Skeletal muscle cell (primary cell): ENCODE measurements at regions not wholly inside any gene's neighbourhood (a gene's known extent, or its start where the extent isn't known, plus 50 kb on each side); places are given as distances from the start of the nearest gene placed in this dataset.
A peak's percentile ranks its signal among the peaks of the same experiment; 100 is the strongest.
"Not testable (repeated sequence)": the region's sequence is repeated elsewhere in the genome, so short reads cannot be mapped to it uniquely, and the experiment has no call there.

ENCODE experiments used
- DNase-seq: peaks from one replicate; pipeline ENCODE4 v3.0.0-alpha.2; 2010; ENCODE audit warnings: low read depth
- H3K4me3 ChIP-seq: 2 replicates; pipeline ENCODE4 v1.5.1; 2011; ENCODE audit warnings: low read depth, mild to moderate bottlenecking, control low read depth, low read length, moderate library complexity

DNA sequence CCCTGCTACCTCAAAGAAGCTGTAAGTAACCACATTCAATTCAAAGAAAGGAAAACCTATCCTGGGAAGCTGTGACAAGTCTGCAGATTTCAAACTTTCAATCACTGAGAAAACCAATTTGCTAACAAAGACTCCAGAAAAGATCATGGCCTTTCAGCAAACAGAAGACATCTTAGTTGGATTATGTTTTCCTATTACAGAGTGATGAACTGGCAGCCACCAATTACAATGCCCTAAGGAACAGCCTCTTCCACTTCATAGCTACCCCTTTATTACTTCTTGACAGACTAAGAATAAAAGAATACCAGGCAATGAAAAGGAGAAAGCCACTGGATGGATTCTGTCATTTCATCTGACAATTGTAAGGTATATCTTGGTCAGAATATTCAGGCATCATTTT, 128.2 kb upstream of the RASEF start:
- DNase-seq = no peak
- no peak overlapping the region for H3K4me3 ChIP-seq

DNA sequence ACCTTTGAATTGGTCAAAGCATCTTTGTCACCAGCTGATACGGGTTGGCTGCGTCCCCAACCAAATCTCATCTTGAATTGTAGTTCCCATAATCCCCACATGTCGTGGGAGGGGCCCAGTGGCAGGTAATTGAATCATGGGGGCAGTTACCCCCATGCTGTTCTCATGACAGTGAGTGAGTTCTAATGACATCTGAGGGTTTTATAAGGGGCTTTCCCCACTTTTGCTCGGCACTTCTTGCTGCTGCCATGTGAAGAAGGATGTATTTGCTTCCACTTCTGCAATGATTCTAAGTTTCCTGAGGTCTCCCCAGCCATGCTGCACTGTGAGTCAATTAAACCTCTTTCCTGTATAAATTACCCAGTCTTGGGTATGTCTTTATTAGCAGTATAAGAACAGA, 126.1 kb upstream of the RASEF start:
- not testable (repeated sequence) for H3K4me3 ChIP-seq, DNase-seq

DNA sequence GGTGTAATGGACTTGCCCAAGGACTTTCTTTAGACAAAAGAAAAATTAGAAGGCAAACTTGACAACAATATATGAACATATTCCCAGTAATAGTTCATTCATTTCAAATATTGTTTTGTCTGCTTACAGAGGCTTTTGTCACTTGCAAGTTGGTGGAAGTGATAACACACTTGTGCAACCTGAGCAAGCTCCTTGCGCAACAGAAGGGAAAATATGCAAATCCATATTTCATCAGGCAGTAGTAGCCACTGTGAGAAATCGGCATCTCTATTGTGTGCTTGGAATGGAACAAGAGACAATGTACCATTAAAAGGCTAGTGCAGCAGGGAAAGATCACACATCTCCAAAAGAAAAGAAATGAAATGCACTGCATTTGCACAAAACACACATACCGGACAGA, 125.3 kb upstream of the RASEF start:
- H3K4me3 ChIP-seq = no peak overlapping the region
- no peak for DNase-seq

DNA sequence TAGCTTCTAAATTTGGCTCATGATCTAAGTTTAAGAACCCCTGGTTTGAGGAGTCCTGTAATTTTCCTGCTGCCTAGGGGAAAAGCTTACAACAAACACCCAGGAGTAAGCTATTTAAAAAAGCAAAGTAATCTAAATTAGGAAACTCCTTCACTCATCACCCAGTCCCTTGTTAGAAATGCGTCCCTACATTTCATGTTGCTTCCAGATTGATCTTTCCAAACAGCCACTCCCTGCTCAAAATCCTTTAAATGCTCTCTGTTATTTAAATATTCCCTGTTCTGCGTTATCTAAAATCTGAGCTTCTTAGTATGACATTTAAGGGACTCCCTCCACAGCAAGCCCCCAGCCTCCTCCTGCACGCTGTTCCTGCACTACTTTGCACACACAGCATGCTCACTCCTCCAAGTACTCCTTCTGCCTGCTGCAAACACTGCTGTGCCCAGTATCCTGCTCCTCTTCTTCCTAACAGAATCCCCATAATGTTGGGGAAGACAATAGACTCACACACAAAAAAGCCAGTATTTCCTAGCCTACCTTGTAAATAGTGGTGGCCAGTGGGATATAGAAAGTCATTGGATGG, 123.3 kb upstream of the RASEF start:
- no peak for DNase-seq
- H3K4me3 ChIP-seq = no peak overlapping the region

DNA sequence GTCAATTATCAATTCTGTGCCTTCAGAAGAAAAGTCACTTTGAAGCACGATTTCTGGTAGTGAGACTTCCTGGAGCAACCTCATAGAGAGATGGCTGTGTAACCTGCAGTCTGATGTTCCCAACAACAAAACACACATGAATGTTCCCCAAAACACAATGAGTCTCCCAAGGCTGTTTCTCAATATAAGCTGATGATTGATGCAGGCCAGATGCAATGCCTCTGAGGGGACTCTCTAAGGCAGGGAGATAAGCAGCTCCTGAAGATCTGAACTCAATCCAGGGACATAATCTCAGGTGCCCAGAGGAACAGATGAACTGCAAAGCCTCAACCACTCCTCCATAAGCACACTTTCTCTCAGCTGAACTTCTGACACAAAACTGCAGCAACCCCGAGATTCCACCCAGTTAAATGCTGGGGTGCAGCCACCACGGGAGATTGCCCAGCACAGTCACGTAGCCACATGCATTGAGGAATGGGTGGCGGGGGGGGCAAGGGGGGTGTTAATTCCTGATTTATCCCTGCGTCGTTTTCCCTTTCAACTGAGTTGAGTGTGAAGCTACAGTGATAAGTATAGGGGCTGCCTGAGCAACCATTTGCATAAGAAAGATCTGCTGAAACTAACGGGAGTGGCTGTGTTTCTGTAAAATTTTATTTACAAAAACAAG, 122.7 kb upstream of the RASEF start:
- no peak overlapping the region for H3K4me3 ChIP-seq
- DNase-seq = no peak

DNA sequence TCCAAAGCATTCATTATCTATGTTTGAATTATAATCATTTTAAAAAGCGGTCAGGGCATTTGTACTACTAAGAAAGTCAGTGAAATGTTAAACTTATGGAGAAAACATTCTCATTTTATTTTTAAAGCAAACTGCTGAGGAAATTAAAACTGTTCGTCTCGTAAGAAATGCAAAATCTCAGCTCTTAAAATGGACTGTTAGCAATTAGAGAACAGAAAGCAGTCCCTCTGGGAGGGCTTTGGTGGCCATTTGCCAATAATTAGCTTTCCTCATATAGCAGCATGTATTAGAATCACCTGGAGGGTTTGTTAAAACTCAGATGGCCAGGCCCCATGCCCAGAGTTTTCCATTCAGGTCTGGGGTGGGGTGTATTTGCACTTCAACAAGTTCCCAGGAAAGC, 120.7 kb upstream of the RASEF start:
- no peak for DNase-seq
- no peak overlapping the region for H3K4me3 ChIP-seq

DNA sequence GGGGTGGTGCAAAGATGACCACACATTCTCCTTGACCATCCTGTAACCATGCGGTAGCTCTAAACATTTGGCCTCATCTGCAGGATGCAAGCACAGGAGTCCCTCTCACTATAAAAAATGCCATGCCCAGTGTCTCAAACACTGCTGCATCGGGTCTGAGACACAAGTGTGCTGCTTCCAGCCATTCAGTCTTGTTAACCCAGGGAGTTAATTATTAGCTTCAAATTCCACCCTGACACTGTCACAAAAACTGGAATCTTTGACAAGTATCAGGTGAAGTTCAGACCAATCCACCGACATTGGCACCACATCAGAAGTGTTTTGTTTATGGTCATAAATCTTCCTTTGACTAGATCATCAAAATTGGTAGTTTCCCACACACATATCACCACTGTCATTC, 119.1 kb upstream of the RASEF start:
- DNase-seq = no peak
- no peak overlapping the region for H3K4me3 ChIP-seq

DNA sequence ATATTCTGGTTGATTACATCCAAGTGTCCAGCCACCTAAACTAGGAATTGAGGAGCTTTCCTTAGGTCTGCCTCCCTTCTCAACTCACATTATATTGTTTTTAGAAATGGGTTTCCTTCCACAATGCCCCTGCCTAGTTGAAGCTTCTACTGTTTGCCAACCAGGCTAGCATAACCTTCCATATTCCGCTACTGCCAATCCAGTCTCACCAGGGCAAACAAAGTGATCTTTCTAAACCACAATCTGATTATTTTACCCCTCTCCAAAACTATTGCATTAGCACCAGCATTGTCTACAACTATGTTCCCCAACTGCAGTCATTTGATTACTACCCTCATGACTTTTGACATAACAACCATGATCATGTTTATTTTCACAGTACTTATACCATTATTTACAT, 115.8 kb upstream of the RASEF start:
- DNase-seq = no peak
- H3K4me3 ChIP-seq = no peak overlapping the region

DNA sequence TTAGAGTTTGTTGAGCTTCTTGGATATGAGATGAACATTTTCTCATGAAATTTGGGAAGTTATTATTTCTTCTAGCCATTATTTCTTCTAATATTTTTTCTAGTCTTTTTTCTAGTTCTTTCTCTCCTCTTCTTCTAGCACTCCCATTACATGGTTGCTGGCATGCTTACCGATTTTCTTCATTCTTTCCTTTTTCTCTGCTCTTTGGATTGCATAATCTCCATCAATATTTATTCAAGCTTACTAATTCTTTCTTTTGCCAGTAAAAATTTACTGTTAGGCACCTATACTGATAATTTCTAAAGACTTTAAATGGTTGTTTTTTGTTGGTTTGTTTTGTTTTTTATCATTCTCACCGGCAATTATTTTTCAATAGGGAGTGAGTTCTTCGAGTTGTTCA, 114.8 kb upstream of the RASEF start:
- no peak for DNase-seq
- H3K4me3 ChIP-seq = no peak overlapping the region

DNA sequence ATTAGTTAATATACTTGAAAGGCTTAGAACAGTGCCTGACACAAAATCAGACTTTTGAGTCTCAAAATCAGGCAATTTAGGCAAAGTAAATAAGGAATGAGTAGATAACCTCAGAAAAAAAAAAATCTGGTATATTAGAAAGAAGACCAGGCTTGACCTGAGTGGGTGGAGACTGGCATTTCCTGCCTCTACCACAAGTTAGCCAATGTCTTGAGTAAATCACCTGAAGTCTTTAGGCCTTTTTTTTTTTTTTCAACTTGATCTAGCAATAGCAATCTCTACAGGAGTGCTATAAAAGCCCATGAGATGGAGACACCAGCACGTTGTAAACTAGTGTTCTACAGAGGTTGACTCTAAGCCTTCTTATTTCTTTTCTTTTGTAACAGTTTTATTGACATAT, 104.2 kb upstream of the RASEF start:
- no peak for DNase-seq
- H3K4me3 ChIP-seq = no peak overlapping the region

DNA sequence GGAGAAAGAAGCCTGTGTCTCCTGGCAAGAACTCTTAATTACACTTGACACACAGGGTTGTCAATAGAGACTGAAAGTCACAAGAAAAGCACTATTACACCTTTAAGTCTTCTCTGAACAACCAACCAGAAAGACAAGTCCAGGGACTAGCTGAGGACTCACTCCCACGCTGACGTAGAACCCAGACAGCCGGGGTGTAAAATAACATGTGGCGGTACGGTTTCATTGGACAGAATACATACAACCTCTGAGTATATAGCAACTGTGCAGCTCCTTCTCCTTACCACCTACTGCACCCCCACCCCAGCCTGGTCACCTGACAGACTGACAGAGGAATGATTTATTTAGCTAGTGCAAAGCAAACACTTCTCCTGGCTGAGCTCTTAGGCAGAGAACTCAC, 103.4 kb upstream of the RASEF start:
- H3K4me3 ChIP-seq = no peak overlapping the region
- no peak for DNase-seq

DNA sequence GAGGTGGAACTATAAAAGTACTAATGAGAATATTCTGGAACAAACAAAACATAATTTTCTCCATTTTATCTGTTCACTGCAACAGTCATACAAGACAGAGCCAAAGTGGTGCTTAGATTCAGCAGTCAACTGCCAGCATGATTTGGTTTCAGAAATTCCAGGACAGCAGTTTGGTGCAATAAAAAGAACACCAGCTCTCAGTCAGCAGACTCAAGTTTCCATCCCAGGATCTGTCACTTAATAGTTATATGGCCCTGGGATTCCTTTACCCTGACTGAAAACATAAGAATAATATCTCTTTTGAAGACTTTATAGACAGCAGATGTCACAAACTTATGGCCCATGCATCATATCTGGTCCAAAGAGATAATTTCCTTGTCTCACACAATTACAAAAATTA, 92.8 kb upstream of the RASEF start:
- no peak for DNase-seq
- H3K4me3 ChIP-seq = no peak overlapping the region

DNA sequence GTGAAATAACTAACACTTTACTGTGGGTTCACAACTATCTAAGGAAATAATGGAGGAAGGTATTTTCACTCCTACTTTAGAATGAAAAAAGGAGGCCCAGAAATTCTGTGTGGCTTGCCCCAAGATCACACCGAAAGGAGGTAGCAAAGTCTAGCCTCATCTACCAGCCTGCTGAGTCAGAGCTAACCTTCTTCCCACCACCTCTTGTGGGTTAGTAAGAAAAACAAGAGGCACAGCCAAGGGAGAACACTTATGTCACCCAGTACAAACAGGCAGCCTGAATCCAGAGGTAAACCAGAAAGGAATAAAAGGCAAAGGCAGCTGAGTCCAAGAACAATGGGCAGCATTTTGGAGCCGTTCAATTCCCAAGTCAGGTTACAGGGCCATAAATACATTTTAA, 91.9 kb upstream of the RASEF start:
- no peak overlapping the region for H3K4me3 ChIP-seq
- DNase-seq = peak; percentile 22

DNA sequence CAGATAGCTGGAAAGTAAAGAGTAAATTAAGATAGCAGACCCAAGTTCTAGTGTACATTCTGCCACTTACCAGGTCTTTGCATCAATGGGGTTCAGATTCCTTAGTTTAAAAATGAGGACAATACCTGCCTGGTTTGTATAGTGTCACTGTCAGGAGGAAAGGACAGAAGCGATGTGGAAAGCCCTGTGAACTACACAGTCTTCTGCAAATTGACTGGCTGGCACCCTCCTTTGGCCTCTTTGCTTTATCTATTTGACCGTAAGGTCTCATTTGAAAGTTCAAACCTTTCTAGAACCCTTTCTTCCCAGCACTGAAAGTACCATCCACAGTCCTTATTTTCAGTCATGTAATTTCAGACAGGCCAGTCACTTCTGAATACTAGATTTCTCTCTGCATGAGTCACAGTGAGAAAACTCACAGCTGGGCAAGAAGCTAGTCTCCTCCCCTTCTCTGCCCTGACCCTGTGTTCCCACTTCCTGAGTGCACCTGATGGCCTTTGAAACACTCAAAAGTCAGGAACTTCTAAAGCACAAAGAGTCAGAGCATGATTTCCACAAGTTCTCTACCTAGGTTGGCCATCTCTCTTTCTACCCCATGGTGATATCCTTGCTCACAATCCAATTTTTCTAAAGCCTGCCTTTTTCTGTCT, 91.3 kb upstream of the RASEF start:
- peak; percentile 31 for DNase-seq

DNA sequence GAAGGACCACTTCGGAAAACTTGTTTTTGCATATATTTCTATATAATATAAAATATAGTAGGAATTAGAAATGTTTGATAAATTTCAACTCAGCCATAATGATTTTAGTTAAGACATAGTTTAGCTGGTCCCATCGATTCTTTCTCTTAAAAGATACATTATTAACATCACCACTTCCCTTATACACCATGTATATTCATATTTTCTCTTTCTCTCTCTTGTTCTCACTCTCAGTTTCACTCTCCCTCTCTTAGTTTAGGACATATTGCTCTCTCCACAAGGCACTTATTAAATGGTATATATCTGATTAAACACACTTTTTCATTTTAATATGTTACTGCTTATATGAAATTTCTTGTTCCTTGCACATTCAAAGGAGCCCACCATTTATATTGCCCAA, 90.1 kb upstream of the RASEF start:
- DNase-seq = no peak
- no peak overlapping the region for H3K4me3 ChIP-seq

More for the DNA sequence above, 91.3 kb upstream of the RASEF start:
- no peak overlapping the region for H3K4me3 ChIP-seq

DNA sequence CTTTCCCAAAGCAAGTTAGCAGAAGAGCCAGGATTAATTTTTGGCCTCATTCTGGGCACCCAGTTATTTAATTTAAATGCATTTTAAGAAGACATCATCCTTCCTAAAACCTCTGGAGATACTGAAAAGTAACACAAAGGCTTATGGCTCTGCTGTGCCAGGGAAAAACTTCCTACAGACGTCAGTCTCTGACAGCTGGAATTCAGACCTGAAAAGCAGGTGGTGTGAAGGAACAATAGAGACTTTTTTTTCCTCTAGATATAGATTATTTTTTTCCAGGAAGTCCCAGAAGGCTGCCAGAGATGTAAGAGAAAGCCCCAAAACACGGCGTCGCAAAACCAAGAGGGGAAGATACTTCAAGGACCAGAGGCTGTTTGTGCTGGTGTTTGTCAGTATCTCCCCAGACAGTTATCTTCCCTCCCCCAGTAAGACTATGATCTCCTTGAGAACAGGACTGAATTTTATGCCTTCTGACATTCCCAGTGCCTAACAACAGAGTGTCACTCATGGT, 88.7 kb upstream of the RASEF start:
- DNase-seq = no peak
- no peak overlapping the region for H3K4me3 ChIP-seq

DNA sequence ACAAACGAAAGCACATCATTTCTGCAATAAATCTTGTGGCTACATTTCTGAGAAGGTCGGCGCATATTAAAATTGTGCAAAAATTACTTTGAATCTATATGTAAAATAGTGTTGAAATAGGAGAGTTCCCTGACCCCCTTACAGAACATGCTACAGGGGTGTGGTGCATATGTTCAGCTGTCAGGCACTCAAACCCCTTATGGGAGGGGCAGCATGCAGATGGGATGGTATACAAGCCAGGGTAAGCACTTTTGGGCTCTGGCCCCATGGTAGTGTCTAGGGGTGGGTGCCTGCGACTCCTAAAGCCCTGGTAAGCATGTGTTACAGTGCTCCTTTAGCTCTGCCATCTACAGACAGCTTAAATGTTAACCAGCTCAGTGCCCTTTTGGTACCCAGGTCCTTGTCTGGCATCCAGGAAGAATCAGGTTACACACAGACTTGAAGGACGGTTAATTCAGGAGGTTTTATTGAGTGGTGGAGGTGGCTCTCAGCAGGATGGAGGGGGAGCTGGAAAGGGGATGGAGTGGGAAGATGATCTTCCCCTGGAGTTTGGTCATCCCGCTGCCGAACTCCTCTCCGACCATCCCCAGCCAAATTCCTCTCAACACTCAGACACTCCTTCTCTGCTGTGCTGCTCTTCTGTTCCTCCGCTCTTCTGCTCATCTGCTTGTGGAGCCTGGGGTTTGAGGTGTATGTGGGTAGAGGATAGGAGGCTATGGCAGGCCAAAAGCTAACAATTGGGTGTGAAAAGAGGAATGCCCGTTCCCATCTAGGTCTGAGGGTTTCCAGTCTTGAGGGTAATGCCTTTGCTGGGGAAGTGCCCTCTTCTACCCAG, 84.6 kb upstream of the RASEF start:
- H3K4me3 ChIP-seq = no peak overlapping the region
- DNase-seq = no peak

DNA sequence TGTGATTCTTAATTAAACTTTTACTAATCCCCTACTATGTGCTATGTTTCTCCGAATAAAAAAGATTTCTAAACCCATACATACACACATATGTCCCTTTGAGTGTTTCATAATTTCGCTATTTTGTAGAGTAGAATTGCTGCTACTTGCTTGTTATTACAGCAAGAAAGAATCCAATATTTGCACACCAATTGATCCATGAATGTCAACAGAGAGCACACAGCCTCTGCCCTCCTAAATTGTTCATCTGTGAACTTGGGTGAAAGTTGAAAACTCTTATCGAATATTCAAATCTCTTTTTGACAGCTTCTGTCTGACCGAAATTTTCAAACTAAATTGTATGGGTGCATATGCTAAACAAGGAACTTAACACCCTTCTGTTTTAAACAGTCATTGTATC, 83.4 kb upstream of the RASEF start:
- DNase-seq = no peak
- H3K4me3 ChIP-seq = no peak overlapping the region

DNA sequence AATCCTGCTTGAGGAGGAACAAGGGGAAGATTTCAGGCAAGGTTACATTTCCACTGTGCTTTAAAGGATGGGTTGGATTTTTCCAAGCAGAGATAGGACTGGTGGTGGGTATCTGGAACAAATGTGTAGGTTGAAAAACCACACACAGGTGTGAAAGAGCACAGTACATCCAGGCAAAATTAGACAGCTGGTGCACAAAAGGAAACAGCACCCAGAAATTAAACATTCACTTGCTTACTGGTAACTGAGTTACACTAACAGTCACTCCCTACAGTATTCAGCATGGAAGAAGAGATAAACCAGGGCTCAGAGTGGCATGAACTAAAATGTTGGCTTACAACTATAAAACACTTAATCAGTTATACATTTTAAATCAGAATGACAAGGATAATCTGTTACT, 81.5 kb upstream of the RASEF start:
- DNase-seq = no peak
- no peak overlapping the region for H3K4me3 ChIP-seq

DNA sequence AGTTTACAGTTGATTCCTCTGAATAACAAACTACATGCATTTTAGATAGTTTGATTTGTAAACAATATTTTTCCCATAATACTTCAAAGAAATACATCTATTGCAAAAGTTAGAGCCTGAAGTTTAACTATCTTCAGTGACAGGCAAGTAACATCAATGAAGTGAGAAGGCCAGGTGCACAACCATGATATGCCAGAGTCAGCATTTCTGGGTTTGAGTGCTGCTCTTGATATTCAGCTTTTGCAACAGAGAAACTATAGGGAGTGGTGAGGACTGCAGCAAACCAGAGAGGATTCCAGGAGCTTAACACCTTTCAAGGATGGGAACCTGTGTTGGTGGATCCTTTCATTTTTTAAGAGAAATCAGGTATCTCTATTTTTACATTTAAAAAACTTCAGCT, 79.4 kb upstream of the RASEF start:
- DNase-seq = no peak
- H3K4me3 ChIP-seq = no peak overlapping the region
